Activated T-helper 2 cell treated with anti-CD3 and anti-CD28 coated beads, Interferon-gamma antibody, Interleukin-2, Interleukin-4, amounts not matched to agents 10 μg/mL and 5 μg/mL and 100 μg/mL, durations not matched to agents 14 hours and 24 hours and 36 hours (primary cell): ENCODE measurements at regions not wholly inside any gene's neighbourhood (a gene's known extent, or its start where the extent isn't known, plus 50 kb on each side); places are given as distances from the start of the nearest gene placed in this dataset.

Source experiments
- DNase-seq: peaks from one replicate; pipeline ENCODE4 v3.0.0; 2021; ENCODE audit warnings: low spot score
- H3K27ac Mint-ChIP-seq: one replicate; pipeline ENCODE4 v1.8.0; 2021; ENCODE audit warnings: mixed read lengths
- H3K27me3 Mint-ChIP-seq: one replicate; pipeline ENCODE4 v1.8.0; 2021; ENCODE audit warnings: low read depth, mixed read lengths
- H3K36me3 Mint-ChIP-seq: one replicate; pipeline ENCODE4 v1.8.0; 2021; ENCODE audit warnings: low read depth, mixed read lengths
- H3K4me1 Mint-ChIP-seq: one replicate; pipeline ENCODE4 v1.8.0; 2021; ENCODE audit warnings: low read depth, mixed read lengths
- H3K4me3 Mint-ChIP-seq: one replicate; pipeline ENCODE4 v1.8.0; 2021; ENCODE audit warnings: low read depth, mild to moderate bottlenecking, moderate library complexity, mixed read lengths
- H3K9me3 Mint-ChIP-seq: one replicate; pipeline ENCODE4 v1.8.0; 2021; ENCODE audit warnings: mixed read lengths
- intact Hi-C: fragments of 100-400 bp; cut with micrococcal nuclease; formaldehyde crosslinking; loops from one replicate; pipeline ENCODE4 v1.15.1; 2023

GRCh38 chr20:6426287-6426891 lies 303.6 kb upstream of the FERMT1 start:
- intact Hi-C loops, result no loop called here
- Mint-ChIP-seq H3K4me3 (no peak overlapping the region), H3K36me3 (no peaks in the 10 kb centered on the region), H3K27me3 (no peaks in the 10 kb centered on the region), H3K9me3 (peaks cover 6% of the 10 kb centered on the region), H3K27ac (no peak overlapping the region), H3K4me1 (no peaks in the 10 kb centered on the region)
- no peak for DNase-seq

- H3K27ac Mint-ChIP-seq, result no peak overlapping the region
- DNase-seq, result no peak
- intact Hi-C loops, result no loop called here
- H3K36me3 Mint-ChIP-seq, result no peaks in the 10 kb centered on the region
- no peak overlapping the region for H3K4me3 Mint-ChIP-seq
- H3K9me3 Mint-ChIP-seq, result peaks cover 3% of the 10 kb centered on the region
- H3K4me1 Mint-ChIP-seq, result no peaks in the 10 kb centered on the region
- H3K27me3 Mint-ChIP-seq, result no peaks in the 10 kb centered on the region
Observed at GRCh38 chr20:6421321-6422248, 298.8 kb upstream of the FERMT1 start.

- Mint-ChIP-seq H3K4me3 (no peak overlapping the region), H3K36me3 (no peaks in the 10 kb centered on the region), H3K9me3 (no peaks in the 10 kb centered on the region), H3K4me1 (no peaks in the 10 kb centered on the region), H3K27me3 (no peaks in the 10 kb centered on the region), H3K27ac (no peak overlapping the region)
- no peak for DNase-seq
- intact Hi-C loops, result no loop called here
Observed at GRCh38 chr20:6420336-6420735, 297.5 kb upstream of the FERMT1 start.

- Mint-ChIP-seq H3K27ac (no peak overlapping the region), H3K4me1 (no peaks in the 10 kb centered on the region), H3K27me3 (no peaks in the 10 kb centered on the region), H3K9me3 (no peaks in the 10 kb centered on the region), H3K36me3 (no peaks in the 10 kb centered on the region), H3K4me3 (no peak overlapping the region)
- DNase-seq, result no peak
- intact Hi-C loops, result no loop called here
Observed at GRCh38 chr20:6418732-6419131, 295.9 kb upstream of the FERMT1 start.

- no peak overlapping the region for H3K27ac Mint-ChIP-seq
- intact Hi-C loops, result no loop called here
- no peaks in the 10 kb centered on the region for H3K4me1 Mint-ChIP-seq
- H3K9me3 Mint-ChIP-seq, result no peaks in the 10 kb centered on the region
- DNase-seq, result no peak
- no peak overlapping the region for H3K4me3 Mint-ChIP-seq
- H3K27me3 Mint-ChIP-seq, result no peaks in the 10 kb centered on the region
- no peaks in the 10 kb centered on the region for H3K36me3 Mint-ChIP-seq
Observed at GRCh38 chr20:6416371-6416770, 293.5 kb upstream of the FERMT1 start.

GRCh38 chr20:6411651-6412050 lies 288.8 kb upstream of the FERMT1 start:
- Mint-ChIP-seq H3K27me3 (no peaks in the 10 kb centered on the region), H3K27ac (no peak overlapping the region), H3K9me3 (no peaks in the 10 kb centered on the region), H3K36me3 (no peaks in the 10 kb centered on the region), H3K4me1 (no peaks in the 10 kb centered on the region), H3K4me3 (no peak overlapping the region)
- intact Hi-C loops, result no loop called here
- DNase-seq, result no peak

GRCh38 chr20:6410721-6411120 lies 287.9 kb upstream of the FERMT1 start:
- no peaks in the 10 kb centered on the region for H3K27me3 Mint-ChIP-seq
- no peak for DNase-seq
- intact Hi-C loops, result no loop called here
- no peak overlapping the region for H3K27ac Mint-ChIP-seq
- no peaks in the 10 kb centered on the region for H3K9me3 Mint-ChIP-seq
- H3K4me3 Mint-ChIP-seq, result no peak overlapping the region
- H3K36me3 Mint-ChIP-seq, result no peaks in the 10 kb centered on the region
- no peaks in the 10 kb centered on the region for H3K4me1 Mint-ChIP-seq

- Mint-ChIP-seq H3K36me3 (no peaks in the 10 kb centered on the region), H3K9me3 (no peaks in the 10 kb centered on the region), H3K27ac (no peak overlapping the region), H3K27me3 (no peaks in the 10 kb centered on the region), H3K4me1 (no peaks in the 10 kb centered on the region), H3K4me3 (no peak overlapping the region)
- intact Hi-C loops, result no loop called here
- DNase-seq, result no peak
Observed at GRCh38 chr20:6407163-6407562, 284.3 kb upstream of the FERMT1 start.

- intact Hi-C loops, result no loop called here
- Mint-ChIP-seq H3K4me1 (no peaks in the 10 kb centered on the region), H3K4me3 (no peak overlapping the region), H3K36me3 (no peaks in the 10 kb centered on the region), H3K27ac (no peak overlapping the region), H3K27me3 (no peaks in the 10 kb centered on the region), H3K9me3 (no peaks in the 10 kb centered on the region)
- no peak for DNase-seq
Observed at GRCh38 chr20:6401893-6402557, 279.2 kb upstream of the FERMT1 start.

GRCh38 chr20:6397115-6397514 lies 274.3 kb upstream of the FERMT1 start:
- no peaks in the 10 kb centered on the region for H3K4me1 Mint-ChIP-seq
- H3K9me3 Mint-ChIP-seq, result no peaks in the 10 kb centered on the region
- H3K27me3 Mint-ChIP-seq, result no peaks in the 10 kb centered on the region
- intact Hi-C loops, result no loop called here
- H3K4me3 Mint-ChIP-seq, result no peak overlapping the region
- H3K27ac Mint-ChIP-seq, result no peak overlapping the region
- DNase-seq, result no peak
- H3K36me3 Mint-ChIP-seq, result no peaks in the 10 kb centered on the region

- H3K27me3 Mint-ChIP-seq, result no peaks in the 10 kb centered on the region
Observed at GRCh38 chr20:6395695-6396094, 272.9 kb upstream of the FERMT1 start.

GRCh38 chr20:6388671-6389197 lies 265.9 kb upstream of the FERMT1 start:
- no peaks in the 10 kb centered on the region for H3K27me3 Mint-ChIP-seq
- H3K9me3 Mint-ChIP-seq, result peaks cover 11% of the 10 kb centered on the region
- no peak for DNase-seq
- H3K27ac Mint-ChIP-seq, result no peak overlapping the region
- no peak overlapping the region for H3K4me3 Mint-ChIP-seq
- intact Hi-C loops, result no loop called here
- H3K4me1 Mint-ChIP-seq, result no peaks in the 10 kb centered on the region
- H3K36me3 Mint-ChIP-seq, result no peaks in the 10 kb centered on the region

More at GRCh38 chr20:6395695-6396094, 272.9 kb upstream of the FERMT1 start:
- Mint-ChIP-seq H3K4me1 (no peaks in the 10 kb centered on the region), H3K36me3 (no peaks in the 10 kb centered on the region), H3K9me3 (no peaks in the 10 kb centered on the region), H3K27ac (no peak overlapping the region), H3K4me3 (no peak overlapping the region)
- intact Hi-C loops, result no loop called here
- no peak for DNase-seq
